K562 (cell line): ENCODE measurements at regions not wholly inside any gene's neighbourhood (a gene's known extent, or its start where the extent isn't known, plus 50 kb on each side); places are given as distances from the start of the nearest gene placed in this dataset.

Source experiments
- ATAC-seq: fragments of 200-7000 bp; cut with Tn5 transposase; 3 replicates; pipeline ENCODE4 v1.9.1; 2020; ENCODE audit warnings: moderate library complexity
- BruUV-seq: library from RNA; stranded (reverse); fragments of 400-500 nt; replicated peaks from 2 replicates; lab custom pipeline; 2021; lab: Mats Ljungman, UMichigan
- CTCF ChIA-PET: fragments of 300-600 bp; formaldehyde crosslinking; extraction: SDS; loops from one replicate; lab custom pipeline; 2021; ENCODE audit warnings: low intra/inter-chr PET ratio; lab: Yijun Ruan, JAX
- POLR2A ChIA-PET: fragments of 300-600, 350-650 bp; sonication (Branson Sonifier 250); formaldehyde crosslinking; extraction: SDS; loops from one replicate; lab custom pipeline; 2021; ENCODE audit warnings: antibody characterized with exemption, inconsistent platforms; lab: Yijun Ruan, JAX
- DNase-seq, 4 experiments: peaks; one replicate each; pipeline versions ENCODE4 v3.0.0 to v3.0.0-alpha.2; 2011 to 2018; ENCODE audit warnings: low spot score in 3 of 4, mixed read lengths in 3 of 4; ENCODE audit errors: extremely low read depth in 1 of 4
- FAIRE-seq: peaks from 2 replicates; lab custom pipeline; 2011; peaks lifted over from hg19 to GRCh38; lab: Jason Lieb, UNC
- H2AFZ ChIP-seq: 2 replicates; pipeline ENCODE4 v1.6.0; 2011; ENCODE audit warnings: low read depth, low read length, control low read depth, inconsistent platforms
- H3K27ac ChIP-seq: fragments of 200-600 bp; 3 replicates; pipeline ENCODE4 v1.8.0; 2011; ENCODE audit warnings: low read depth, mild to moderate bottlenecking, control low read depth, inconsistent platforms, low read length, moderate library complexity, mixed read lengths; ENCODE audit errors: extremely low read depth
- H3K27me3 ChIP-seq, 2 experiments: fragments of 300-600 bp in 1 of 2; 2 replicates in 1 of 2; 3 replicates in 1 of 2; pipeline versions ENCODE4 v1.6.0 to v1.8.0; 2011; ENCODE audit warnings: inconsistent platforms in 2 of 2, low read length in 2 of 2, mild to moderate bottlenecking in 1 of 2, mixed read lengths in 1 of 2, moderate library complexity in 1 of 2; ENCODE audit not compliant: control insufficient read depth in 2 of 2, insufficient read depth in 2 of 2
- H3K36me3 ChIP-seq: fragments of 300-600 bp; 3 replicates; pipeline ENCODE4 v1.8.0; 2011; ENCODE audit warnings: mild to moderate bottlenecking, low read length, inconsistent platforms; ENCODE audit not compliant: control insufficient read depth, insufficient read depth
- H3K4me1 ChIP-seq, 2 experiments: fragments of 200-600 bp in 1 of 2; replicated peaks in 1 of 2; 2 replicates in 1 of 2; 3 replicates in 1 of 2; pipeline versions ENCODE4 v1.5.1 to v1.8.0; 2011; ENCODE audit warnings: inconsistent platforms in 2 of 2, low read length in 2 of 2, mild to moderate bottlenecking in 1 of 2, mixed read lengths in 1 of 2, moderate library complexity in 1 of 2; ENCODE audit not compliant: control insufficient read depth in 2 of 2, insufficient read depth in 2 of 2
- H3K4me2 ChIP-seq: 2 replicates; pipeline ENCODE4 v1.6.1; 2011; ENCODE audit warnings: low read length, control low read depth, inconsistent platforms, mixed read lengths; ENCODE audit not compliant: insufficient read depth
- H3K4me3 ChIP-seq: fragments of 200-600 bp; sonication (generic), shearing (Covaris generic); 2 replicates; pipeline ENCODE4 v1.5.1; 2016; ENCODE audit warnings: control low read depth, inconsistent platforms
- H3K79me2 ChIP-seq: fragments of 200-600 bp; 3 replicates; pipeline ENCODE4 v1.8.0; 2011; ENCODE audit warnings: low read length, inconsistent platforms; ENCODE audit not compliant: control insufficient read depth, insufficient read depth
- H3K9ac ChIP-seq, 2 experiments: 2 replicates each; pipeline versions ENCODE4 v1.6.0 to v1.6.1; 2011; ENCODE audit warnings: low read depth in 2 of 2, low read length in 2 of 2, control low read depth in 1 of 2, inconsistent platforms in 1 of 2, mild to moderate bottlenecking in 1 of 2, mixed read lengths in 1 of 2; ENCODE audit not compliant: insufficient read depth in 1 of 2
- H3K9me1 ChIP-seq: one replicate; pipeline ENCODE4 v1.6.0; 2011; ENCODE audit warnings: inconsistent platforms, mild to moderate bottlenecking, low read length, moderate library complexity; ENCODE audit not compliant: control insufficient read depth, insufficient read depth
- H3K9me3 ChIP-seq: replicated peaks from 2 replicates; pipeline ENCODE4 v1.5.1; 2011; ENCODE audit warnings: low read depth, low read length, inconsistent platforms; ENCODE audit not compliant: control insufficient read depth, insufficient read depth
- H4K20me1 ChIP-seq: replicated peaks from 2 replicates; pipeline ENCODE4 v1.6.1; 2011; ENCODE audit warnings: low read length, inconsistent platforms, mixed read lengths; ENCODE audit not compliant: control insufficient read depth, insufficient read depth
- EWSR1 ChIP-seq: fragments of 450-650 bp; IDR thresholded peaks from 2 replicates; pipeline ENCODE4 v1.6.1; 2018; ENCODE audit warnings: borderline replicate concordance, mild to moderate bottlenecking, low read depth, moderate library complexity; ENCODE audit not compliant: partially characterized antibody
- KDM5B ChIP-seq: fragments of 200-600 bp; sonication (generic); IDR thresholded peaks from 2 replicates; pipeline ENCODE4 v1.6.1; 2012; ENCODE audit warnings: low read depth, mild to moderate bottlenecking, moderate library complexity, low read length, control low read depth, inconsistent platforms; ENCODE audit not compliant: insufficient replicate concordance
- KLF6 ChIP-seq: fragments of 250-450 bp; sonication (Bioruptor Pico); IDR thresholded peaks from 2 replicates; pipeline ENCODE4 v1.4.0; 2020; ENCODE audit warnings: mild to moderate bottlenecking, moderate library complexity, borderline replicate concordance
- L3MBTL2 ChIP-seq: fragments of 450-650 bp; IDR thresholded peaks from 2 replicates; pipeline ENCODE4 v1.6.1; 2016; ENCODE audit warnings: mild to moderate bottlenecking, moderate library complexity
- NEUROD1 ChIP-seq: fragments of 150-350 bp; IDR thresholded peaks from 2 replicates; pipeline ENCODE4 v1.6.1; 2014; ENCODE audit warnings: borderline replicate concordance, low read length, low read depth; ENCODE audit not compliant: partially characterized antibody
- RB1 ChIP-seq: fragments of 450-650 bp; IDR thresholded peaks from 2 replicates; pipeline ENCODE4 v1.6.1; 2017; ENCODE audit warnings: low read depth, mild to moderate bottlenecking
- SIN3A ChIP-seq, 2 experiments: fragments of 150-350 bp in 1 of 2; IDR thresholded peaks; 2 replicates each; pipeline ENCODE4 v1.6.1; 2011 to 2016; ENCODE audit warnings: borderline replicate concordance in 2 of 2, low read depth in 2 of 2, low read length in 2 of 2, mild to moderate bottlenecking in 2 of 2, moderate library complexity in 2 of 2; ENCODE audit not compliant: control insufficient read depth in 1 of 2
- ZNF124 ChIP-seq: sonication (generic); formaldehyde crosslinking; IDR thresholded peaks from 2 replicates; pipeline ENCODE4 v1.8.1; 2022; ENCODE audit warnings: missing genetic modification reagents
- ZNF197 ChIP-seq: fragments of 200-800 bp; sonication (Bioruptor generic); IDR thresholded peaks from 2 replicates; pipeline ENCODE4 v1.6.1; 2016; ENCODE audit warnings: low read depth, missing genetic modification characterization, missing compliant biosample characterization
- ZNF253 ChIP-seq: fragments of 250-450 bp; sonication (Bioruptor Pico); conservative IDR thresholded peaks from 2 replicates; pipeline ENCODE4 v1.6.1; 2021; ENCODE audit warnings: mild to moderate bottlenecking
- WGBS: fragments of 100-300 bp; shearing (Covaris generic); methylation state at CpG from one replicate; pipeline ENCODE4 v1.1.6; 2016; ENCODE audit warnings: low coverage, mixed read lengths; ENCODE audit not compliant: insufficient coverage; ENCODE audit errors: missing lambda C conversion rate; 5-methylcytosine and 5-hydroxymethylcytosine counted together
- in situ Hi-C: fragments of 300-500 bp; cut with MboI; formaldehyde crosslinking; loops from 4 replicates; pipeline ENCODE4 v1.15.0; 2018; ENCODE audit warnings: inconsistent platforms, mixed read lengths
- intact Hi-C: fragments of 100-400 bp; cut with micrococcal nuclease; formaldehyde crosslinking; loops from 2 replicates; pipeline ENCODE4 v1.14.2; 2022
- TF ChIP-seq, protein P1 (sequence below): conservative IDR thresholded peaks from 2 replicates; pipeline ENCODE4 v1.6.1; 2011; ENCODE audit warnings: low read depth, mild to moderate bottlenecking, low read length; ENCODE audit not compliant: control insufficient read depth
- TF ChIP-seq, protein P2 (sequence below): fragments of 250-450 bp; sonication (Bioruptor Pico); IDR thresholded peaks from 2 replicates; pipeline ENCODE4 v1.9.0; 2021; ENCODE audit warnings: mild to moderate bottlenecking
- TF ChIP-seq, protein P3 (sequence below): sonication (generic); formaldehyde crosslinking; IDR thresholded peaks from 2 replicates; pipeline ENCODE4 v1.8.1; 2023; ENCODE audit warnings: mild to moderate bottlenecking, missing genetic modification reagents
- TF ChIP-seq, protein P4 (sequence below): fragments of 450-650 bp; IDR thresholded peaks from 2 replicates; pipeline ENCODE4 v1.7.1; 2018; ENCODE audit warnings: mild to moderate bottlenecking, low read depth; ENCODE audit not compliant: partially characterized antibody

DNA sequence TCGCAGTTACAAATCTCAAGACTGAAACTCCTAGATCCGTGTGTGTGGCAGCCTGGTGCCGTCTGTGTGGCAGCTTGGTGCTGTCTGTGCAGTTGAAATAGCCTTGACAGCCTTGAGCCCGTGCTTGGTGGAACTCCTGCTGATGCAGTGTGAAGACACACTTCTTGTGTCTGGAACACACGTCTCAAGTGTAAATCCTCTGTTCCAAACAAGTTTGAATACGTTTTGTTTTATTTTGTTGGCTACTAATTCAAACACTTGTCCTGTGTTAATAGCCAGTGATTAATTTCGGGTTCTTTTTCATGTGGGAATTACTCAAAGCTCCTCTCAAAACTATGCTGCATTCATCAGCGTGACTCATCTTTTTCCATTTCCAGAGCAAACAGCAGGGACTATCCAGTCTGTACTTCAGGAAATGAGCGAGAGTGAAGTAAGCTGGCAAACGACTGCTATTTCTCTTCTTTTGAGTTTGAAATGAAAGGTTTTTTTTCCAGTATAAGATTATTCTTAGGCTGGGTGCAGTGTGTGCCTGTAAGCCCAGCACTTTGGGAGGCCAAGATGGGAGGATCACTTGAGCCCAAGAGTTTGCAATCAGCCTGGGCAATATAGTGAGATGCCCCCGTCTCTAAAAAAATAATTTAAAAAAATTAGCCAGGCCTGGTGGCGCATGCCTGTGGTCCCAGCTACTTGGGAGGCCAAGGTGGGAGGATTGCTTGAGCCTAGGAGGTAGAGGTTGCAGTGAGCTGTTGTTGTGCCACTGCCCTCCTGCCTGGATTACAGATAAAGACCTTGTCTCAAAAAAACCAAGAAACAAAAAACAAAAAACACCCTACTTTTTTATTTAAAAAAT lies 152.9 kb downstream of the SPP2 start:
- Histone ChIP-seq H3K27me3 (no peaks in the 10 kb centered on the region), H3K4me1 (no peaks in the 10 kb centered on the region), H3K4me2 (no peak overlapping the region), H3K36me3 (no peaks in the 10 kb centered on the region), H2AFZ (no peak overlapping the region), H3K9me1 (no peaks in the 10 kb centered on the region), H3K4me3 (no peak overlapping the region), H4K20me1 (no peaks in the 10 kb centered on the region), H3K9ac (no peak overlapping the region), H3K79me2 (no peaks in the 10 kb centered on the region), H3K27ac (no peak overlapping the region), H3K9me3 (no peaks in the 10 kb centered on the region)
- whole genome bisulfite sequencing = 0% methylated on average over 12 of the region's 12 CpGs
- in situ Hi-C loops (no loop called here), intact Hi-C loops (no loop called here)
- POLR2A ChIA-PET = interaction anchor here (0.6 kb wide), 1 partner anchor 11 kb away, joined by 6 read pairs; no protein-coding TSS in a partner anchor
- CTCF ChIA-PET = no interaction called here
- BruUV-seq = no TSS peak
- ATAC-seq (no peak), DNase-seq (no peak), FAIRE-seq (no peak)
- TF ChIP-seq ZNF124 (no peak), KDM5B (no peak), RB1 (no peak), KLF6 (CRISPR knock-in tag) (no peak), ZNF253 (CRISPR knock-in tag) (no peak), EWSR1 (no peak), L3MBTL2 (no peak), SIN3A (IDR thresholded peaks at IDR 0.05; ENCODE audit: borderline replicate concordance in 2 of 2, control insufficient read depth in 1 of 2, low read depth in 2 of 2, low read length in 2 of 2) (no peak), ZNF197 (no peak), NEUROD1 (no peak)
- TF ChIP-seq, protein P1, sequence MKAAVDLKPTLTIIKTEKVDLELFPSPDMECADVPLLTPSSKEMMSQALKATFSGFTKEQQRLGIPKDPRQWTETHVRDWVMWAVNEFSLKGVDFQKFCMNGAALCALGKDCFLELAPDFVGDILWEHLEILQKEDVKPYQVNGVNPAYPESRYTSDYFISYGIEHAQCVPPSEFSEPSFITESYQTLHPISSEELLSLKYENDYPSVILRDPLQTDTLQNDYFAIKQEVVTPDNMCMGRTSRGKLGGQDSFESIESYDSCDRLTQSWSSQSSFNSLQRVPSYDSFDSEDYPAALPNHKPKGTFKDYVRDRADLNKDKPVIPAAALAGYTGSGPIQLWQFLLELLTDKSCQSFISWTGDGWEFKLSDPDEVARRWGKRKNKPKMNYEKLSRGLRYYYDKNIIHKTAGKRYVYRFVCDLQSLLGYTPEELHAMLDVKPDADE = no peak
- TF ChIP-seq, protein P2, sequence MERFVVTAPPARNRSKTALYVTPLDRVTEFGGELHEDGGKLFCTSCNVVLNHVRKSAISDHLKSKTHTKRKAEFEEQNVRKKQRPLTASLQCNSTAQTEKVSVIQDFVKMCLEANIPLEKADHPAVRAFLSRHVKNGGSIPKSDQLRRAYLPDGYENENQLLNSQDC (CRISPR knock-in tag) = no peak
- TF ChIP-seq, protein P3, sequence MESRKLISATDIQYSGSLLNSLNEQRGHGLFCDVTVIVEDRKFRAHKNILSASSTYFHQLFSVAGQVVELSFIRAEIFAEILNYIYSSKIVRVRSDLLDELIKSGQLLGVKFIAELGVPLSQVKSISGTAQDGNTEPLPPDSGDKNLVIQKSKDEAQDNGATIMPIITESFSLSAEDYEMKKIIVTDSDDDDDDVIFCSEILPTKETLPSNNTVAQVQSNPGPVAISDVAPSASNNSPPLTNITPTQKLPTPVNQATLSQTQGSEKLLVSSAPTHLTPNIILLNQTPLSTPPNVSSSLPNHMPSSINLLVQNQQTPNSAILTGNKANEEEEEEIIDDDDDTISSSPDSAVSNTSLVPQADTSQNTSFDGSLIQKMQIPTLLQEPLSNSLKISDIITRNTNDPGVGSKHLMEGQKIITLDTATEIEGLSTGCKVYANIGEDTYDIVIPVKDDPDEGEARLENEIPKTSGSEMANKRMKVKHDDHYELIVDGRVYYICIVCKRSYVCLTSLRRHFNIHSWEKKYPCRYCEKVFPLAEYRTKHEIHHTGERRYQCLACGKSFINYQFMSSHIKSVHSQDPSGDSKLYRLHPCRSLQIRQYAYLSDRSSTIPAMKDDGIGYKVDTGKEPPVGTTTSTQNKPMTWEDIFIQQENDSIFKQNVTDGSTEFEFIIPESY (CRISPR knock-in tag) = no peak
- TF ChIP-seq, protein P4, sequence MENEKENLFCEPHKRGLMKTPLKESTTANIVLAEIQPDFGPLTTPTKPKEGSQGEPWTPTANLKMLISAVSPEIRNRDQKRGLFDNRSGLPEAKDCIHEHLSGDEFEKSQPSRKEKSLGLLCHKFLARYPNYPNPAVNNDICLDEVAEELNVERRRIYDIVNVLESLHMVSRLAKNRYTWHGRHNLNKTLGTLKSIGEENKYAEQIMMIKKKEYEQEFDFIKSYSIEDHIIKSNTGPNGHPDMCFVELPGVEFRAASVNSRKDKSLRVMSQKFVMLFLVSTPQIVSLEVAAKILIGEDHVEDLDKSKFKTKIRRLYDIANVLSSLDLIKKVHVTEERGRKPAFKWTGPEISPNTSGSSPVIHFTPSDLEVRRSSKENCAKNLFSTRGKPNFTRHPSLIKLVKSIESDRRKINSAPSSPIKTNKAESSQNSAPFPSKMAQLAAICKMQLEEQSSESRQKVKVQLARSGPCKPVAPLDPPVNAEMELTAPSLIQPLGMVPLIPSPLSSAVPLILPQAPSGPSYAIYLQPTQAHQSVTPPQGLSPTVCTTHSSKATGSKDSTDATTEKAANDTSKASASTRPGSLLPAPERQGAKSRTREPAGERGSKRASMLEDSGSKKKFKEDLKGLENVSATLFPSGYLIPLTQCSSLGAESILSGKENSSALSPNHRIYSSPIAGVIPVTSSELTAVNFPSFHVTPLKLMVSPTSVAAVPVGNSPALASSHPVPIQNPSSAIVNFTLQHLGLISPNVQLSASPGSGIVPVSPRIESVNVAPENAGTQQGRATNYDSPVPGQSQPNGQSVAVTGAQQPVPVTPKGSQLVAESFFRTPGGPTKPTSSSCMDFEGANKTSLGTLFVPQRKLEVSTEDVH = no peak
